ENCODE measurements at regions not wholly inside any gene's neighbourhood (a gene's known extent, or its start where the extent isn't known, plus 50 kb on each side); places are given as distances from the start of the nearest gene placed in this dataset.
"Not testable (repeated sequence)": the region's sequence is repeated elsewhere in the genome, so short reads cannot be mapped to it uniquely, and the experiment has no call there.

GRCh38 chr13:84086847-84087162, 204.5 kb upstream of the SLITRK1 start:
- ChIA-PET CTCF (no interaction called here), POLR2A (ENCODE audit: unreplicated experiment) (no interaction called here)
- DNase-seq, result no peak
- H3K9me2 ChIP-seq (ENCODE audit: insufficient read depth), result no peaks in the 10 kb centered on the region
- H3K27ac ChIP-seq, result no peak overlapping the region
- no peaks in the 10 kb centered on the region for H3K4me1 ChIP-seq (replicated peaks; ENCODE audit: insufficient read depth)
- TF ChIP-seq CTCF (conservative IDR thresholded peaks at IDR 0.05), result no peak
- no peak for TF ChIP-seq EZH2 (IDR thresholded peaks at IDR 0.05; ENCODE audit: low read depth)
- H3K79me2 ChIP-seq (ENCODE audit: low read depth), result no peaks in the 10 kb centered on the region
- intact Hi-C loops (cut with micrococcal nuclease; ENCODE audit: unreplicated experiment), result no loop called here
- no TSS peak for BruUV-seq (replicated peaks)
- H3K4me2 ChIP-seq, result no peak overlapping the region
- no peak overlapping the region for H2AFZ ChIP-seq
- H3F3A ChIP-seq (ENCODE audit: insufficient read depth, low read depth), result no peaks in the 10 kb centered on the region
- H3K36me3 ChIP-seq (ENCODE audit: low read depth), result no peaks in the 10 kb centered on the region
- H4K20me1 ChIP-seq (ENCODE audit: insufficient read depth), result no peaks in the 10 kb centered on the region
- H3K4me3 ChIP-seq, result no peak overlapping the region
- no peaks in the 10 kb centered on the region for H3K27me3 ChIP-seq (ENCODE audit: insufficient read depth, low read depth)
- no peaks in the 10 kb centered on the region for H3K9me3 ChIP-seq (ENCODE audit: insufficient read depth, low read depth)

GRCh38 chr13:84086098-84086846, 204.0 kb upstream of the SLITRK1 start:
- H3K9me3 ChIP-seq (ENCODE audit: insufficient read depth, low read depth); H3K27me3 ChIP-seq (ENCODE audit: insufficient read depth, low read depth); H3K36me3 ChIP-seq (ENCODE audit: low read depth); H3K4me2 ChIP-seq; DNase-seq; H3K27ac ChIP-seq; intact Hi-C loops (cut with micrococcal nuclease; ENCODE audit: unreplicated experiment); BruUV-seq (replicated peaks); H3K79me2 ChIP-seq (ENCODE audit: low read depth); H3K4me1 ChIP-seq (replicated peaks; ENCODE audit: insufficient read depth); CTCF ChIA-PET; POLR2A ChIA-PET (ENCODE audit: unreplicated experiment); H3K9me2 ChIP-seq (ENCODE audit: insufficient read depth); H4K20me1 ChIP-seq (ENCODE audit: insufficient read depth); H3F3A ChIP-seq (ENCODE audit: insufficient read depth, low read depth); H3K4me3 ChIP-seq; H2AFZ ChIP-seq: not testable (repeated sequence)

- Histone ChIP-seq H2AFZ (no peak overlapping the region), H3K4me2 (no peak overlapping the region), H3K9me3 (ENCODE audit: insufficient read depth, low read depth) (no peaks in the 10 kb centered on the region), H3K79me2 (ENCODE audit: low read depth) (no peaks in the 10 kb centered on the region), H4K20me1 (ENCODE audit: insufficient read depth) (no peaks in the 10 kb centered on the region), H3K4me3 (no peak overlapping the region), H3K4me1 (replicated peaks; ENCODE audit: insufficient read depth) (no peaks in the 10 kb centered on the region), H3K36me3 (ENCODE audit: low read depth) (no peaks in the 10 kb centered on the region), H3K27ac (no peak overlapping the region), H3K27me3 (ENCODE audit: insufficient read depth, low read depth) (no peaks in the 10 kb centered on the region), H3K9me2 (ENCODE audit: insufficient read depth) (no peaks in the 10 kb centered on the region), H3F3A (ENCODE audit: insufficient read depth, low read depth) (no peaks in the 10 kb centered on the region)
- ChIA-PET POLR2A (ENCODE audit: unreplicated experiment) (no interaction called here), CTCF (no interaction called here)
- no peak for TF ChIP-seq CTCF (conservative IDR thresholded peaks at IDR 0.05)
- no peak for TF ChIP-seq EZH2 (IDR thresholded peaks at IDR 0.05; ENCODE audit: low read depth)
- no peak for DNase-seq
- BruUV-seq (replicated peaks), result no TSS peak
- intact Hi-C loops (cut with micrococcal nuclease; ENCODE audit: unreplicated experiment), result no loop called here
Measured at GRCh38 chr13:84082462-84082861, 200.2 kb upstream of the SLITRK1 start.

All from PC-9 (cell line).